Activated T-helper 1 cell treated with anti-CD3 and anti-CD28 coated beads, Interleukin-12 subunit alpha, Interleukin-12 subunit beta, Interleukin-2, Interleukin-4 antibody, amounts not matched to agents 30 ng/mL and 10 ng/mL and 1 ng/mL, durations not matched to agents 14 hours and 24 hours and 36 hours (primary cell): ENCODE measurements at regions not wholly inside any gene's neighbourhood (a gene's known extent, or its start where the extent isn't known, plus 50 kb on each side); places are given as distances from the start of the nearest gene placed in this dataset.

ENCODE experiments used
- DNase-seq: peaks from one replicate; pipeline ENCODE4 v3.0.0; 2021; ENCODE audit warnings: low spot score
- H3K27ac Mint-ChIP-seq: one replicate; pipeline ENCODE4 v1.8.0; 2021; ENCODE audit warnings: mild to moderate bottlenecking, mixed read lengths
- H3K27me3 Mint-ChIP-seq: one replicate; pipeline ENCODE4 v1.8.0; 2022; ENCODE audit warnings: mild to moderate bottlenecking, moderate library complexity, mixed read lengths; ENCODE audit not compliant: insufficient read depth
- H3K36me3 Mint-ChIP-seq: one replicate; pipeline ENCODE4 v1.8.0; 2021; ENCODE audit warnings: low read depth, mixed read lengths
- H3K4me1 Mint-ChIP-seq: one replicate; pipeline ENCODE4 v1.8.0; 2021; ENCODE audit warnings: low read depth, mixed read lengths
- H3K4me3 Mint-ChIP-seq: one replicate; pipeline ENCODE4 v1.8.0; 2021; ENCODE audit warnings: mild to moderate bottlenecking, moderate library complexity, mixed read lengths
- H3K9me3 Mint-ChIP-seq: one replicate; pipeline ENCODE4 v1.8.0; 2021; ENCODE audit warnings: mixed read lengths
- intact Hi-C: fragments of 100-400 bp; cut with micrococcal nuclease; formaldehyde crosslinking; loops from one replicate; pipeline ENCODE4 v1.15.1; 2024

DNA sequence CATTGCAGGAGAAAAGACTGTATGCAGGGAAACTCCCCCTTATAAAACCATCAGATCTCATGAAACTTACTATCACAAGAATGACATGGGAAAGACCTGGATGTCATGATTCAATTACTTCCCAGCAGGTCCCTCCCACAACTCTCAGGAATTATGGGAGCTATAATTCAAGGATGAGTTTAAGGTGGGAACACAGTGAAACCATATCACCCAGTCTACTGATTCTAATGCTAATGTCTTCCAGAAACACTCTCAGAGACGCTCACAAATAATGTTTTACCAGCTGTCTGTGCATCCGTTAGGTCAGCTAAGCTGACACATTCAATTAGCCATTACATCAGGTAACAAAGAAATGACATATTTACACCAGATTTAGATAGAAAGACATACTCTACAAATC, 637.9 kb downstream of the NLGN4Y start:
- intact Hi-C loops: no loop called here
- Mint-ChIP-seq H3K4me3 (no peak overlapping the region), H3K27me3 (no peaks in the 10 kb centered on the region)

DNA sequence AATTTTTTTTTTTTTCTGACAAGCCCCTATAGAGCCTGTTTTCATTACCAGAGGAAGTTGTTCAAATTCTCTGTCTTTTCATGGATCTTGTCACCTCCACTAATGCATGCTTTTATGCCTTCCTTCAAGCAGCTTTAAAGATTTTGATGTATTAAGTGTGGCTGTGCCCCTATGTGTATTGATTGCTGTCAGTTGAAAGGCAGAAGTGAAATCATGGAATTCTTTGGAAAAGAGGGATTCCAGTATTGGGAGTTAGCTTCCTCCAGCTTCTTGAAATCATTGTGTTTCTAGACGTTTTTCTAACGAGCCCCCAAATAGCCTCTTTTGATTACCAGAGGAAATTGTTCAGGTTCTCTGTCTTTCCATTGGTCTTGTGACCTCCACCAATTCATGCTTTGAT, 655.6 kb downstream of the NLGN4Y start:
- Mint-ChIP-seq H3K9me3 (no peaks in the 10 kb centered on the region), H3K27ac (no peak overlapping the region), H3K36me3 (no peaks in the 10 kb centered on the region), H3K4me3 (no peak overlapping the region), H3K4me1 (no peaks in the 10 kb centered on the region), H3K27me3 (no peaks in the 10 kb centered on the region)
- DNase-seq: no peak
- intact Hi-C loops: loop anchor here (10.0 kb wide), 1 partner anchor 55 kb away; no protein-coding TSS in a partner anchor

More for the DNA sequence above, 637.9 kb downstream of the NLGN4Y start:
- DNase-seq: no peak
- Mint-ChIP-seq H3K4me1 (no peaks in the 10 kb centered on the region), H3K9me3 (no peaks in the 10 kb centered on the region), H3K27ac (no peak overlapping the region), H3K36me3 (no peaks in the 10 kb centered on the region)

DNA sequence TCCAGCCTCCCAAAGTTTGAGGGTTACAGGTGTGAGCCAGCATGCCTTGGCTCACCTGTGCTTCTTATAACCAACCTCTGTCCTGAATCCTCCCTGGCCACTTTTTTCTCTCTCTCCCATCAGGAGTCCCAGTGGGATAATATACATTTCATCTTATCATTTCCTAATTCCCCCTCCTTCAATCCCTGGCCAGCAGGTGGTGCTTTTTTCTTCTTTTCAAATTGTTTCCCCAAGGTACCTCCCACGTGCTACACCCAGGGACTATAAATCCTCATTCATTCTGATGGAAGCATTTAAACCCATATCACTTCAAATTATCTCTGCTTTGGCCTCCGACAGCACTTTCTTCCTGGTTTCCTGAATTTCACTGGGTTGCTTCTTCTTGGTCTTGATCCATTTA, 704.7 kb downstream of the NLGN4Y start:
- H3K36me3 Mint-ChIP-seq: no peaks in the 10 kb centered on the region
- H3K4me1 Mint-ChIP-seq: no peaks in the 10 kb centered on the region
- intact Hi-C loops: no loop called here
- H3K4me3 Mint-ChIP-seq: no peak overlapping the region
- H3K27ac Mint-ChIP-seq: no peak overlapping the region
- no peak for DNase-seq
- H3K9me3 Mint-ChIP-seq: no peaks in the 10 kb centered on the region
- H3K27me3 Mint-ChIP-seq: no peaks in the 10 kb centered on the region

DNA sequence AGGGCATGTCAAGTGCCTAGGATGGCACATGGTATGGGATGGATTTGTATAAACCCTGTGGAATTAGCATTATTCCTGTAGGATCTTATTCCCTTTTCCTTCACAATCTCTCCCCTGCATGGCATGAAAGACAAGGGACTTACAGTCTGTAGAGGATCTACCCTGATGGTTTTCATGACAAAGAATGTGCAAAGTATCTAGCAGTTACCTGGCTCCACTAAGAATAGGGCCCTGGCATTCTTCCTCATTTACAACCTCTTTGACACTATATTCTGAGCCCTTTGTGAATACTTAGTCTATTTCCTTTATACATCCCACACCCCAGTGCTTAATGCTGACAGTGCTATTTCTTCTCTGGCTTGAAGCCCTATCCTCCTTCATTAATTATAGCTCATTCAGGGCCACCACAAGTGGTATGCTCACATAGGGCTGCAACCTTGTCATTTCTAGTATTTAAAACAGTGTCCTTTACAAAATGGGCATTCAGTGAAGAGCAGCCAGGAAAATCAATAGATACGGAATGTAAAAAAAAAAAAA, 715.3 kb downstream of the NLGN4Y start:
- no peak for DNase-seq
- Mint-ChIP-seq H3K27ac (no peak overlapping the region), H3K36me3 (no peaks in the 10 kb centered on the region), H3K4me1 (no peaks in the 10 kb centered on the region), H3K4me3 (no peak overlapping the region), H3K27me3 (no peaks in the 10 kb centered on the region), H3K9me3 (no peaks in the 10 kb centered on the region)
- intact Hi-C loops: loop anchor here (10.0 kb wide), 1 partner anchor 65 kb away; no protein-coding TSS in a partner anchor

DNA sequence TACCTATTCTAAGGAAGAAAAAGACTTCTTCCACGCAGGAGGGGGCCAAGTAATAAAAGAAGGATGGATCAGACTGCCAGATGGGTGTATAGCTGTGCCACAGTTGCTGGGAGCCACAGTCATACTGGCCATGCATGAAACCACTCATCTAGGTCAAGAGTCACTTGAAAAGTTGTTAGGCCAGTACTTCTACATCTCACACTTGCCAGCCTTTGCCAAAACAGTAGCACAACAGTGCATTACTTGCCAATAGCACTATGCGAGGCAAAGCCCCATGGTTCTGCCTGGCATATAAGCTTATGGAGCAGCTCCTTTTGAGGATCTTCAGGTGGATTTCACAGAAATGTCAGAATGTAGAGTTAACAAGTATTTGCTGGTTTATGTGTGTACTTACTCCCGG, 735.0 kb downstream of the NLGN4Y start:
- no peak overlapping the region for H3K27ac Mint-ChIP-seq
- DNase-seq: no peak
- no peaks in the 10 kb centered on the region for H3K9me3 Mint-ChIP-seq
- no peaks in the 10 kb centered on the region for H3K27me3 Mint-ChIP-seq
- H3K4me3 Mint-ChIP-seq: no peak overlapping the region
- H3K36me3 Mint-ChIP-seq: no peaks in the 10 kb centered on the region
- intact Hi-C loops: no loop called here
- no peaks in the 10 kb centered on the region for H3K4me1 Mint-ChIP-seq

DNA sequence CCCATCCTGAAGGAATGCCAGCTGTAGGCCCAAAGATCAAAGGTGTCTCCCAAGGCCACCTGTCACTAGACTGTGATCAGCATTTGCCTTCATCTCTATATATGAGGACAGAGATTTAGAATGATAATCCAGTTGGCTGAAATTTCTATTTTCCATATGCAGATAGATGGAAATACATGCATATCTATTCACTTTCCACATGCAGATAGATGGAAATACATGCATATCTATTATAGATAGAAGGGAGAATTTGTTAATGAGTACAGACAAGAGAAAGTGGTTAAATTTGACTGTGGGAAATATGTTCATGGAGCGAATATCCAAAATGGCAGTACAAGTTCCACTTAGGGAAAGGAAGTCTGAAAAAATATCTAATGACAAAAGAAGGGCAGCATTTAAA, 762.2 kb downstream of the NLGN4Y start:
- no peak overlapping the region for H3K4me3 Mint-ChIP-seq
- no peaks in the 10 kb centered on the region for H3K27me3 Mint-ChIP-seq
- DNase-seq: no peak
- H3K27ac Mint-ChIP-seq: no peak overlapping the region
- H3K9me3 Mint-ChIP-seq: no peaks in the 10 kb centered on the region
- intact Hi-C loops: no loop called here
- no peaks in the 10 kb centered on the region for H3K4me1 Mint-ChIP-seq
- no peaks in the 10 kb centered on the region for H3K36me3 Mint-ChIP-seq

DNA sequence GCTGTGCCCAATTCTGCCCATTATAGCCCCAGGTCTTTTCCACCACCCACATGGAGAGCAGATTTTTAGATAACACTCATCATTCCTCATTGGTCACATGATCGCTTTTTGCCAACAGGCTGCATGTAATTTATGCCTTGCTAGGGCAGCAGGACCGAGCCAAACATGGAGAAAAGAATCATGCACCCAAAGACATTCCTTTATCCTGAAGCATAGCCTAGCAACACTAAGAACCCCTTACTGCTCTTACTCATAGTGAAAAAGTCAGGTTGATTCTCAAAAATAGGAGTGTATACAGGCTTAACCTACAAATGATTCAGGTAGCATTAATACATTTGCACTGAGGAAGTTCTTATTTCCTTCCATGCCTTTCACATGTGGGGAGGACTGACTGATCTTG, 765.5 kb downstream of the NLGN4Y start:
- DNase-seq: no peak
- intact Hi-C loops: no loop called here
- Mint-ChIP-seq H3K36me3 (no peaks in the 10 kb centered on the region), H3K9me3 (no peaks in the 10 kb centered on the region), H3K4me3 (no peak overlapping the region), H3K27me3 (no peaks in the 10 kb centered on the region), H3K27ac (no peak overlapping the region), H3K4me1 (no peaks in the 10 kb centered on the region)

DNA sequence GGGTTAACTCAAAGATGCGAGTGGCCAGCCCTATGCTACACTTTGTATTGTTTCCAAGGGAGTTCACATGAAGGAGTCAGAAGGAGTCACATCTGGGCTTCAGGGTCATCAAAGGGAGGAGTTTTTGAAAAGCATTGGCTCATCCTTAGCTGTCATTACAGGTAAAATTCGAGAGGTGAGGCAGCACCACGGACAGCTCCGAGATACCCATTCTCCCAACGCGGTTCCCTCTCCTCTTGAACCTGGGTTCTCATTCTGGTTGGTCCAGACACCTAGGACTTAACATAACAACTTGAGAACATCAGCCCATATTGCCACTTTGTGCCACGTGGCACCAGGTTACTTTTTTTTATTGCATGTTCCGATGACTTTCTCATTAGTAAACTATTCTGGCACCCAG, 768.6 kb downstream of the NLGN4Y start:
- Mint-ChIP-seq H3K27ac (no peak overlapping the region), H3K9me3 (no peaks in the 10 kb centered on the region)
- DNase-seq: no peak

DNA sequence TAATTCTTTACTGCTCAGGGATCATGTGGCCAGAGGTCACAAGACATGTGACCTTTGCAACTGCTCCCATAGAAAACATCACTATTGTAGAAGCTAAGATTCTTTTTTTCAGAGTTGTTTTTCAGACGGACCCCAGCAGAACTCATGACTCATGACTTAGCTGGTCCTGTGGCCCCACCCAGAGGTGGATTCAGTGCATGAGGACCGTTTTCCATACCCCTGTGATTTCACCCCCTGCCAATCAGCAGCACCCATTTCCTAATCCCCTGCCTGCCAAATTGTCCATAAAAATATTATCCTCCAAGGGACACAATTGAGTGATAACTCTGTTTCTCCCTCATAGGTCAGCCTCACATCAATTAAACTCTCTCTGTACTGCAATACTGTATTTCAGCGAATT, 777.5 kb downstream of the NLGN4Y start:
- Mint-ChIP-seq H3K27me3 (no peaks in the 10 kb centered on the region), H3K4me3 (no peak overlapping the region), H3K36me3 (no peaks in the 10 kb centered on the region), H3K4me1 (no peaks in the 10 kb centered on the region), H3K9me3 (no peaks in the 10 kb centered on the region), H3K27ac (no peak overlapping the region)
- no peak for DNase-seq
- intact Hi-C loops: no loop called here

More for the DNA sequence above, 768.6 kb downstream of the NLGN4Y start:
- intact Hi-C loops: no loop called here
- no peaks in the 10 kb centered on the region for H3K36me3 Mint-ChIP-seq
- H3K4me1 Mint-ChIP-seq: no peaks in the 10 kb centered on the region
- no peaks in the 10 kb centered on the region for H3K27me3 Mint-ChIP-seq
- H3K4me3 Mint-ChIP-seq: no peak overlapping the region

DNA sequence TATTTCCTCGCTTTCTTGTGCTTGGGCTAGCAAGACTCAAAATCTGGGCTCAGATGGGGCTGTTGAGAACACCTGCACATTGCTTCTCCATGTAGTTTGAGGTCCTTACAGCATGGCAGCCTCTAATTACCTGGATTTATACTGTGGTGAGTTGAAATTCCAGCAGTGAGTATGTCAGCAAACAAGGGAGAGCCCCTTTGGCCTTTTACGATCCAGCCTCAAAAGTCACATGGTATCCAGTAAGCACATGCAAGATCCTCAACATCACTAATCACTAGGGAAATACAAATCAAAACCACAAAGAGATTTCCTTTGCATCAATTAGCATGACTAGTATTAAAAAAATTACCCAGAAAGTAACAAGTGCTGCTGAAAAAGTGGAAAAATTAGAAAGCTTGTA, 787.8 kb downstream of the NLGN4Y start:
- DNase-seq: no peak
- H3K36me3 Mint-ChIP-seq: no peaks in the 10 kb centered on the region
- no peak overlapping the region for H3K27ac Mint-ChIP-seq
- no peak overlapping the region for H3K4me3 Mint-ChIP-seq
- H3K9me3 Mint-ChIP-seq: no peaks in the 10 kb centered on the region
- H3K27me3 Mint-ChIP-seq: no peaks in the 10 kb centered on the region
- intact Hi-C loops: no loop called here
- no peaks in the 10 kb centered on the region for H3K4me1 Mint-ChIP-seq

DNA sequence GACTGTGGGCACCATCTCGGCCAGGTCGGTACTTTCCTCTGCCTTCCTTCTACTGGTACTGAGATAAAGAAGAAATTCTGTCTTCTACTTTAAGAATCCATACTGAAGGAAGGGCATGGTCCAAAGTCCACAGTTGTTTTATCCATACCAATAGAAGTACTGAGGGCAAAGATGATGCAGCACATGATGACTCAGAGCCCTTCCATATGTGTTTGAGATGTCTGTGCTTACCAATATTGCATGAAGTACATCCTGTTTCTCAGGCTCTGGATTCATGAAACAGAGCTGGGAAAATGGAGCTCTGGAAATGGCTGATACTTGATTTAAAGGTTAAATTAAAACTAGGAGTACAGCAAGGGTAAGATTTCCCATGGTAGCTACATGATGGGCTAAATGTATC, 799.9 kb downstream of the NLGN4Y start:
- Mint-ChIP-seq H3K36me3 (no peaks in the 10 kb centered on the region), H3K27ac (no peak overlapping the region), H3K9me3 (peaks cover 4% of the 10 kb centered on the region), H3K4me3 (no peak overlapping the region), H3K4me1 (no peaks in the 10 kb centered on the region), H3K27me3 (peaks cover under 1% of the 10 kb centered on the region)
- DNase-seq: no peak
- intact Hi-C loops: no loop called here

DNA sequence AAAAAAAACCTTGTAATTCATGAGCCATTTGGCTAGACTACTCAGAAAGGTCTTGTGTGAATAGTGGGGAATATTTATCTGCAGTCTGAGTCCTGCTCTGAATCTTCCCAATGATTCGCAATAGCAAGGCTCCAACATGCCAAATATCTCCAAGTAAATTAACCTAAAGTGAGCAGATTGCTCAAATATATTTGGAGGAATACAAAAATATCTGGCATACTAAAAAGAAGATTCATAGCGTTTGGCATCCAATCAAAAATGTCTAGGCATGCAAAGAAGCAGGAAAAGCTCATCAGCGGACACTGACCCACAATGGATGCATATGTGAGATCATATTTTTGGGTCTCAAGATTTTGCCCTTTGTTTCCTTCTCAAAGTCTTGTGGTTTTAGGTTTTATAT, 800.9 kb downstream of the NLGN4Y start:
- Mint-ChIP-seq H3K27ac (no peak overlapping the region), H3K27me3 (no peaks in the 10 kb centered on the region), H3K9me3 (no peaks in the 10 kb centered on the region), H3K36me3 (no peaks in the 10 kb centered on the region), H3K4me1 (no peaks in the 10 kb centered on the region), H3K4me3 (no peak overlapping the region)
- intact Hi-C loops: no loop called here
- DNase-seq: no peak

DNA sequence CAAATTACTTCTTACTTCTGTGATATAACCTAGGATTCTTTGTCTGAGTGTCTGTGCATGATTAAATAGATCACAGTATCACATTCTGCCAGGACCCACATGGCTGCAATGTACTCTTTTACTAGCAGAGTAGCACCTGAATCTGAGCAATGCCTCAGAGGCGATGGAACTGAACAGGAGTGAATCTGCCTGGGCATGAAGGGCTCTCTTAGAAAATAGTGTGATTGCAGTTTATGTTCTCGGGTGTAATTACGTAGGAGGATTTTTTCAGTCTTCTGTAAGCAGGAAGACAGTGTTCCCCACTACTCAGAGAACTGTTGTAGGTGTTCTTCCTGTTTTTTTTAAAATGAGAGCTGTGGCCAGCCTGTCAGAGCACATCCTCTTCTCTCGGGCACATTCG, 802.3 kb downstream of the NLGN4Y start:
- H3K4me3 Mint-ChIP-seq: no peak overlapping the region
- H3K27ac Mint-ChIP-seq: no peak overlapping the region
- intact Hi-C loops: no loop called here
- H3K4me1 Mint-ChIP-seq: no peaks in the 10 kb centered on the region
- H3K36me3 Mint-ChIP-seq: no peaks in the 10 kb centered on the region
- no peaks in the 10 kb centered on the region for H3K27me3 Mint-ChIP-seq
- no peak for DNase-seq
- no peaks in the 10 kb centered on the region for H3K9me3 Mint-ChIP-seq

DNA sequence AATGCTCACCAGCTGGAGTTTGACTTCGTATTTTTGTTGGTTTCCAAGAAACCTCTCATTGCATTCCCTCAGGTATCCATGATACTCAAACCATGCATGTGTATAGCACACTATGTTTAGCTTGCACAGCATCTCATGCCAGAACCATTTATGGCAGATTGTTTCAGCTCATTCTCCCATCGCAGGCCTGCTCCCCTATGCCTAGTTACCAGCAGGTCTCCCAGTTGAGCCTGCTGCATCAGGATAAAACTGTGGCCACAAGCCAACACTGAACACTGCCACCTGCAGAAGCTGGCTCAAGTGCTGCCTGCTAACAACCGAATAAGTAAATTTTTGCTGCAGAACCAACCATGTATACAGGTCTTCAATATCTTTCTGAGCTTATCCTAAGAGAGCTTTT, 804.5 kb downstream of the NLGN4Y start:
- Mint-ChIP-seq H3K27me3 (no peaks in the 10 kb centered on the region), H3K9me3 (no peaks in the 10 kb centered on the region), H3K4me1 (no peaks in the 10 kb centered on the region), H3K36me3 (no peaks in the 10 kb centered on the region), H3K4me3 (no peak overlapping the region), H3K27ac (no peak overlapping the region)
- intact Hi-C loops: no loop called here
- DNase-seq: no peak
